ENCODE measurements at regions not wholly inside any gene's neighbourhood (a gene's known extent, or its start where the extent isn't known, plus 50 kb on each side); places are given as distances from the start of the nearest gene placed in this dataset.

DNA sequence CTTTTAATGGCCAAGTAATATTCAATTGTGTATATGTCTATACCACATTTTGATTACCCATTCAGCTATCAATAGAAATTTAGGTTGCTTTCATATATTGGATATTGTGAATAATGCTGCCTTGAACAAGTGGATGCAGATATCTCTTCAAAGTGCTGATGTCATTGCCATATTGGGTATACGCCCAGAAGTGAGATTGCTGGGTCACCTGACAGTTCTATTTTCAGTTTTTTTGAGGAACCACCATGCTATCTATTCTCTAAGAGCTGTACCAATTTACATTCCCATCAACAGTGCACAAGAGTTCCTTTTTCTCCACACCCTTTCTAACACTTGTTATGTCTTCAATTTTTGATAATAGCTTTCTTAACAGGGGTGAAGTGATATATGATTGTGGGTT is 306.9 kb downstream of the ZNF516 start:
- Histone ChIP-seq H3K27me3 (no peaks in the 10 kb centered on the region), H3K9me3 (peaks cover 0 to 21% (median 0%) of the 10 kb centered on the region in 3 donors), H3K27ac (no peak overlapping the region), H3K36me3 (no peaks in the 10 kb centered on the region), H3K4me1 (no peaks in the 10 kb centered on the region), H3K4me3 (no peak overlapping the region)
- 58 to 67% methylated on average over 1 of the region's 1 CpG for WGBS, 2 donors (ENCODE audit: low coverage in 1 of 2)
- TF ChIP-seq POLR2A (IDR thresholded peaks at IDR 0.05): no peak
- TF ChIP-seq EP300 (IDR thresholded peaks at IDR 0.05): no peak
- TF ChIP-seq CTCF (IDR thresholded peaks at IDR 0.05): no peak
- TF ChIP-seq POLR2AphosphoS5 (IDR thresholded peaks at IDR 0.05): no peak
- no peak for ATAC-seq

DNA sequence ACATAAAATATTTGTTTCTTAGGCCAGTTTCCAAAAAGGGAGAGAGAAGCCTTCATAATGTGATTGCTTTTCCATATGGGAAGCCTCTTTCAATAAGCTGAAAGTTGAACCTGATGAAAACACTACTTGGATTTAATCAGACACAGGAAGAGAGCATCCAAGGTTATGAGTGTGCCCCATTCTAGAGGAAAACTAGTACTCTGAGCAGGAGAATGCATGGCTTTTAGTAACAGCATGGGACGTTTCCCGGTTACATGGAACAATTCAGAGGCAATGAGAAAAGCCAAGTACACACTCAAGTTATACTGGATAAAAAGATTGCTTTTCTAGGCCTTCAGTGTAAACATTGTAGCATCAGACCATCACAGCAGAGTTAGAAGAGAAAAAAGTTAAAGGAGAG is 315.8 kb downstream of the ZNF516 start:
- Histone ChIP-seq H3K27ac (no peak overlapping the region), H3K27me3 (no peaks in the 10 kb centered on the region), H3K9me3 (no peaks in the 10 kb centered on the region), H3K36me3 (no peaks in the 10 kb centered on the region), H3K4me3 (no peak overlapping the region), H3K4me1 (no peaks in the 10 kb centered on the region)
- 47 to 58% methylated on average over 2 of the region's 2 CpGs for WGBS, 2 donors (ENCODE audit: low coverage in 1 of 2)
- TF ChIP-seq POLR2A (IDR thresholded peaks at IDR 0.05): no peak
- no peak for TF ChIP-seq EP300 (IDR thresholded peaks at IDR 0.05)
- no peak for ATAC-seq

- H3K27me3 ChIP-seq: no peaks in the 10 kb centered on the region
- H3K27ac ChIP-seq: no peak overlapping the region
- no peaks in the 10 kb centered on the region for H3K9me3 ChIP-seq
- 89 to 100% methylated on average over 1 of the region's 1 CpG for WGBS, 2 donors (ENCODE audit: low coverage in 1 of 2)
- H3K36me3 ChIP-seq: no peaks in the 10 kb centered on the region
- H3K4me1 ChIP-seq: no peaks in the 10 kb centered on the region
- no peak overlapping the region for H3K4me3 ChIP-seq
- TF ChIP-seq CTCF (IDR thresholded peaks at IDR 0.05) (no peak), EP300 (IDR thresholded peaks at IDR 0.05) (no peak), POLR2A (IDR thresholded peaks at IDR 0.05) (no peak), POLR2AphosphoS5 (IDR thresholded peaks at IDR 0.05) (no peak)
- no peak for ATAC-seq
Measured at GRCh38 chr18:76177160-76177559, 317.9 kb downstream of the ZNF516 start.

GRCh38 chr18:76174451-76174850 is 320.6 kb downstream of the ZNF516 start:
- 74 to 86% methylated on average over 2 of the region's 2 CpGs for WGBS, 2 donors (ENCODE audit: low coverage in 1 of 2)
- TF ChIP-seq EP300 (IDR thresholded peaks at IDR 0.05) (no peak), CTCF (IDR thresholded peaks at IDR 0.05) (no peak), POLR2A (IDR thresholded peaks at IDR 0.05) (no peak), POLR2AphosphoS5 (IDR thresholded peaks at IDR 0.05) (no peak)
- Histone ChIP-seq H3K9me3 (no peaks in the 10 kb centered on the region), H3K27ac (no peak overlapping the region), H3K4me3 (no peak overlapping the region), H3K4me1 (no peaks in the 10 kb centered on the region), H3K36me3 (no peaks in the 10 kb centered on the region), H3K27me3 (no peaks in the 10 kb centered on the region)
- ATAC-seq: no peak

- 78 to 100% methylated on average over 3 to 5 of the region's 6 CpGs for WGBS, 2 donors (ENCODE audit: low coverage in 1 of 2)
- no peak overlapping the region for H3K27ac ChIP-seq
- TF ChIP-seq POLR2A (IDR thresholded peaks at IDR 0.05): no peak
- no peak for TF ChIP-seq POLR2AphosphoS5 (IDR thresholded peaks at IDR 0.05)
- TF ChIP-seq CTCF (IDR thresholded peaks at IDR 0.05): no peak
- TF ChIP-seq EP300 (IDR thresholded peaks at IDR 0.05): no peak
- ATAC-seq: no peak
- H3K9me3 ChIP-seq: no peaks in the 10 kb centered on the region
- no peaks in the 10 kb centered on the region for H3K27me3 ChIP-seq
- no peaks in the 10 kb centered on the region for H3K4me1 ChIP-seq
- H3K4me3 ChIP-seq: no peak overlapping the region
- no peaks in the 10 kb centered on the region for H3K36me3 ChIP-seq
Measured at GRCh38 chr18:76169733-76170132, 325.3 kb downstream of the ZNF516 start.
